Gastrocnemius medialis (tissue), 4 donors: ENCODE measurements at regions not wholly inside any gene's neighbourhood (a gene's known extent, or its start where the extent isn't known, plus 50 kb on each side); places are given as distances from the start of the nearest gene placed in this dataset.

Source experiments
- ATAC-seq, 2 donors: fragments of 150-250 bp; one replicate each; pipeline ENCODE4 v1.9.1; 2016
- DNase-seq, 2 donors: peaks; one replicate each; pipeline ENCODE4 v3.0.0-alpha.2; 2019
- H3K27ac ChIP-seq, 4 donors: fragments of 200-600 bp; sonication (generic); 1 replicate in 1 of 4; 2 replicates in 3 of 4; pipeline ENCODE4 v1.5.1; 2016 to 2018; ENCODE audit warnings: mild to moderate bottlenecking in 2 of 4, moderate library complexity in 1 of 4
- H3K27me3 ChIP-seq, 3 donors: fragments of 200-600 bp; sonication (generic) in 2 of 3; 1 replicate in 1 of 3; 2 replicates in 2 of 3; pipeline versions ENCODE4 v1.5.1 to v1.6.0; 2016 to 2019; ENCODE audit warnings: mild to moderate bottlenecking in 1 of 3, moderate library complexity in 1 of 3
- H3K36me3 ChIP-seq, 2 donors: fragments of 200-600 bp; sonication (generic) in 1 of 2; one replicate each; pipeline ENCODE4 v1.5.1; 2017 to 2018
- H3K4me1 ChIP-seq, 2 donors: fragments of 200-600 bp; sonication (generic) in 1 of 2; one replicate each; pipeline ENCODE4 v1.5.1; 2016 to 2017; ENCODE audit warnings: mild to moderate bottlenecking in 2 of 2
- H3K4me3 ChIP-seq, 4 donors: fragments of 200-600 bp; sonication (generic) in 3 of 4; 1 replicate in 1 of 4; 2 replicates in 3 of 4; pipeline ENCODE4 v1.5.1; 2016 to 2019; ENCODE audit warnings: mild to moderate bottlenecking in 2 of 4
- H3K9me3 ChIP-seq, 3 donors: fragments of 200-600 bp; sonication (generic) in 2 of 3; 1 replicate in 1 of 3; 2 replicates in 2 of 3; pipeline ENCODE4 v1.5.1; 2016 to 2019
- CTCF ChIP-seq, 5 experiments: fragments of 450-650 bp in 3 of 5; fragments of 200-600 bp in 2 of 5; sonication (generic) in 2 of 5; IDR thresholded peaks in 4 of 5; conservative IDR thresholded peaks in 1 of 5; 1 replicate in 4 of 5; 2 replicates in 1 of 5; pipeline ENCODE4 v1.5.1; 2016 to 2019; ENCODE audit warnings: antibody characterized with exemption in 5 of 5, mild to moderate bottlenecking in 3 of 5, moderate library complexity in 3 of 5
- POLR2A ChIP-seq, 2 donors: fragments of 450-650 bp; IDR thresholded peaks; one replicate each; pipeline ENCODE4 v1.6.1; 2017; ENCODE audit warnings: antibody characterized with exemption in 2 of 2, mild to moderate bottlenecking in 2 of 2, moderate library complexity in 2 of 2
- in situ Hi-C, 4 donors: fragments of 200-750 bp; cut with MboI; loops; one replicate each; pipeline versions ENCODE4 v1.15.0 to v1.8.0; 2017; ENCODE audit warnings: low sequenced_read_pairs in 4 of 4
- intact Hi-C: fragments of 100-400 bp; cut with DNase I; formaldehyde crosslinking; loops from one replicate; pipeline ENCODE4 v1.15.1; 2023; ENCODE audit warnings: low total_unique reads

DNA sequence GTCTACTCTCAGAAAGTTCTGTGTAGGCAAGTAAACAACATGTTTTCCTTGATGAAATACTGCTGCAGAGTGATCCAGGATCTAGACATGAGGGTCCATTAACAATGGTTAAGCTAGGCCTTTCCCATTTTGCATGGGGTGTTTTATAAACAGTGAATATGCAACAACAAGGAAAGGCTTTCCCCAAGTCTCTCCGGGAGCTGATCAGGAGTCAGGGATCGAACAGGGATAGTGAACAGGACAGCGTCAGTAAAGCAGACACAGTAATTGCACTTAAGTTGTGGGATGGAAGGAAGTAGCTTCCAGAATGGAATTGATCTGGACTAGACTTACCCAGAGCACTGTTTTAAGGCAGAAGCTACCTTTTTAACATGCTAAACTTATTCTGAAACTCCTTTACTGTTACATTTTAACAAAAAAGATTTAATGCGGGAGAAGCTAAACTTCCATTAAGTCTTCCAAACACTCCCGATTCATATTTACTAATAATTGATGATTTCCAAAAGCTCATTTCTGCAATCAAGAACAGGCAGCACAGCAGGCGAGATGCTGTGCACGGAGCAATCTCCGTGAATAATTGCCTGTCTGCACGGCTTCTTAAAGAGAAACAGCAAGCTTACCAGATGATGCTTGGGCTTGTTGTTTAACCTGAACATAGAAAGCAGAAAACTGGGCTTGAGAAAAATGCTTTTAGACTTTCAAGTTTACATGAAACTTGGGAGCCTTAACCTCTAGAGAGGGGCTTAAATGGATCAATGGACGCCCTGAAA, 50.3 kb upstream of the DOCK1 start:
- no peak overlapping the region for H3K27ac ChIP-seq
- ATAC-seq: no peak
- in situ Hi-C loops: no loop called here
- no peaks in the 10 kb centered on the region for H3K4me1 ChIP-seq
- H3K36me3 ChIP-seq: no peaks in the 10 kb centered on the region
- intact Hi-C loops: no loop called here
- no peaks in the 10 kb centered on the region for H3K9me3 ChIP-seq
- no peak for TF ChIP-seq CTCF (IDR thresholded peaks at IDR 0.05 in 4 of 5, conservative IDR thresholded peaks at IDR 0.05 in 1 of 5)
- no peak for TF ChIP-seq POLR2A (IDR thresholded peaks at IDR 0.05)
- DNase-seq: no peak
- H3K4me3 ChIP-seq: no peak overlapping the region
- H3K27me3 ChIP-seq: no peaks in the 10 kb centered on the region
